ENCODE measurements at regions not wholly inside any gene's neighbourhood (a gene's known extent, or its start where the extent isn't known, plus 50 kb on each side); places are given as distances from the start of the nearest gene placed in this dataset.

GRCh38 chr7:159229683-159230475 is 85.2 kb upstream of the VIPR2 start:
- TF ChIP-seq, protein P1, sequence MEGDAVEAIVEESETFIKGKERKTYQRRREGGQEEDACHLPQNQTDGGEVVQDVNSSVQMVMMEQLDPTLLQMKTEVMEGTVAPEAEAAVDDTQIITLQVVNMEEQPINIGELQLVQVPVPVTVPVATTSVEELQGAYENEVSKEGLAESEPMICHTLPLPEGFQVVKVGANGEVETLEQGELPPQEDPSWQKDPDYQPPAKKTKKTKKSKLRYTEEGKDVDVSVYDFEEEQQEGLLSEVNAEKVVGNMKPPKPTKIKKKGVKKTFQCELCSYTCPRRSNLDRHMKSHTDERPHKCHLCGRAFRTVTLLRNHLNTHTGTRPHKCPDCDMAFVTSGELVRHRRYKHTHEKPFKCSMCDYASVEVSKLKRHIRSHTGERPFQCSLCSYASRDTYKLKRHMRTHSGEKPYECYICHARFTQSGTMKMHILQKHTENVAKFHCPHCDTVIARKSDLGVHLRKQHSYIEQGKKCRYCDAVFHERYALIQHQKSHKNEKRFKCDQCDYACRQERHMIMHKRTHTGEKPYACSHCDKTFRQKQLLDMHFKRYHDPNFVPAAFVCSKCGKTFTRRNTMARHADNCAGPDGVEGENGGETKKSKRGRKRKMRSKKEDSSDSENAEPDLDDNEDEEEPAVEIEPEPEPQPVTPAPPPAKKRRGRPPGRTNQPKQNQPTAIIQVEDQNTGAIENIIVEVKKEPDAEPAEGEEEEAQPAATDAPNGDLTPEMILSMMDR (conservative IDR thresholded peaks at IDR 0.05; ENCODE audit: low read length): no peak
- no peak for TF ChIP-seq EZH2phosphoT487 (IDR thresholded peaks at IDR 0.05; ENCODE audit: borderline replicate concordance, low read depth, low read length)
